Ishikawa (cell line): ENCODE measurements at regions not wholly inside any gene's neighbourhood (a gene's known extent, or its start where the extent isn't known, plus 50 kb on each side); places are given as distances from the start of the nearest gene placed in this dataset.

Source experiments
- CEBPB ChIP-seq: IDR thresholded peaks from 2 replicates; pipeline ENCODE4 v1.6.1; 2012
- CREB1 ChIP-seq: IDR thresholded peaks from 2 replicates; pipeline ENCODE4 v1.6.1; 2012; ENCODE audit warnings: low read depth
- EGR1 ChIP-seq: IDR thresholded peaks from 2 replicates; pipeline ENCODE4 v1.6.1; 2012
- EP300 ChIP-seq: IDR thresholded peaks from 2 replicates; pipeline ENCODE4 v1.6.1; 2012; ENCODE audit warnings: borderline replicate concordance
- FOXM1 ChIP-seq: IDR thresholded peaks from 2 replicates; pipeline ENCODE4 v1.6.1; 2012; ENCODE audit warnings: low read depth, borderline replicate concordance
- NFIC ChIP-seq: IDR thresholded peaks from 2 replicates; pipeline ENCODE4 v1.6.1; 2012
- RAD21 ChIP-seq: IDR thresholded peaks from 2 replicates; pipeline ENCODE4 v1.6.1; 2012; ENCODE audit warnings: low read depth
- TAF1 ChIP-seq: IDR thresholded peaks from 2 replicates; pipeline ENCODE4 v1.6.1; 2012; ENCODE audit warnings: low read depth, mild to moderate bottlenecking
- TCF12 ChIP-seq: IDR thresholded peaks from 2 replicates; pipeline ENCODE4 v1.6.1; 2012; ENCODE audit warnings: low read depth
- TEAD4 ChIP-seq: IDR thresholded peaks from 2 replicates; pipeline ENCODE4 v1.6.1; 2012
- YY1 ChIP-seq: IDR thresholded peaks from 2 replicates; pipeline ENCODE4 v1.6.1; 2012; ENCODE audit warnings: low read depth
- ZBTB7A ChIP-seq: IDR thresholded peaks from 2 replicates; pipeline ENCODE4 v1.6.1; 2012; ENCODE audit warnings: low read depth
- TF ChIP-seq, protein P1 (sequence below): IDR thresholded peaks from 2 replicates; pipeline ENCODE4 v1.6.1; 2012
- TF ChIP-seq, protein P2 (sequence below): IDR thresholded peaks from 2 replicates; pipeline ENCODE4 v1.6.1; 2012
- TF ChIP-seq, protein P3 (sequence below): IDR thresholded peaks from 2 replicates; pipeline ENCODE4 v1.6.1; 2012; ENCODE audit warnings: low read depth, mild to moderate bottlenecking

- TF ChIP-seq CREB1 (no peak), TAF1 (no peak), CEBPB (no peak), ZBTB7A (no peak), TCF12 (no peak), RAD21 (no peak), NFIC (no peak)
- TF ChIP-seq, protein P1, sequence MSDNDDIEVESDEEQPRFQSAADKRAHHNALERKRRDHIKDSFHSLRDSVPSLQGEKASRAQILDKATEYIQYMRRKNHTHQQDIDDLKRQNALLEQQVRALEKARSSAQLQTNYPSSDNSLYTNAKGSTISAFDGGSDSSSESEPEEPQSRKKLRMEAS: no peak
Observed at GRCh38 chr17:34850964-34851363, 110.3 kb downstream of the CCT6B start.

GRCh38 chr17:34850023-34850422, 111.2 kb downstream of the CCT6B start:
- TF ChIP-seq, protein P1: no peak
- TF ChIP-seq ZBTB7A (no peak), TAF1 (no peak), RAD21 (no peak), TCF12 (no peak), TEAD4 (no peak), EGR1 (no peak), YY1 (no peak), NFIC (no peak), FOXM1 (no peak), EP300 (no peak), CEBPB (no peak), CREB1 (no peak)
- TF ChIP-seq, protein P2, sequence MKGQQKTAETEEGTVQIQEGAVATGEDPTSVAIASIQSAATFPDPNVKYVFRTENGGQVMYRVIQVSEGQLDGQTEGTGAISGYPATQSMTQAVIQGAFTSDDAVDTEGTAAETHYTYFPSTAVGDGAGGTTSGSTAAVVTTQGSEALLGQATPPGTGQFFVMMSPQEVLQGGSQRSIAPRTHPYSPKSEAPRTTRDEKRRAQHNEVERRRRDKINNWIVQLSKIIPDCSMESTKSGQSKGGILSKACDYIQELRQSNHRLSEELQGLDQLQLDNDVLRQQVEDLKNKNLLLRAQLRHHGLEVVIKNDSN: no peak
- TF ChIP-seq, protein P3, sequence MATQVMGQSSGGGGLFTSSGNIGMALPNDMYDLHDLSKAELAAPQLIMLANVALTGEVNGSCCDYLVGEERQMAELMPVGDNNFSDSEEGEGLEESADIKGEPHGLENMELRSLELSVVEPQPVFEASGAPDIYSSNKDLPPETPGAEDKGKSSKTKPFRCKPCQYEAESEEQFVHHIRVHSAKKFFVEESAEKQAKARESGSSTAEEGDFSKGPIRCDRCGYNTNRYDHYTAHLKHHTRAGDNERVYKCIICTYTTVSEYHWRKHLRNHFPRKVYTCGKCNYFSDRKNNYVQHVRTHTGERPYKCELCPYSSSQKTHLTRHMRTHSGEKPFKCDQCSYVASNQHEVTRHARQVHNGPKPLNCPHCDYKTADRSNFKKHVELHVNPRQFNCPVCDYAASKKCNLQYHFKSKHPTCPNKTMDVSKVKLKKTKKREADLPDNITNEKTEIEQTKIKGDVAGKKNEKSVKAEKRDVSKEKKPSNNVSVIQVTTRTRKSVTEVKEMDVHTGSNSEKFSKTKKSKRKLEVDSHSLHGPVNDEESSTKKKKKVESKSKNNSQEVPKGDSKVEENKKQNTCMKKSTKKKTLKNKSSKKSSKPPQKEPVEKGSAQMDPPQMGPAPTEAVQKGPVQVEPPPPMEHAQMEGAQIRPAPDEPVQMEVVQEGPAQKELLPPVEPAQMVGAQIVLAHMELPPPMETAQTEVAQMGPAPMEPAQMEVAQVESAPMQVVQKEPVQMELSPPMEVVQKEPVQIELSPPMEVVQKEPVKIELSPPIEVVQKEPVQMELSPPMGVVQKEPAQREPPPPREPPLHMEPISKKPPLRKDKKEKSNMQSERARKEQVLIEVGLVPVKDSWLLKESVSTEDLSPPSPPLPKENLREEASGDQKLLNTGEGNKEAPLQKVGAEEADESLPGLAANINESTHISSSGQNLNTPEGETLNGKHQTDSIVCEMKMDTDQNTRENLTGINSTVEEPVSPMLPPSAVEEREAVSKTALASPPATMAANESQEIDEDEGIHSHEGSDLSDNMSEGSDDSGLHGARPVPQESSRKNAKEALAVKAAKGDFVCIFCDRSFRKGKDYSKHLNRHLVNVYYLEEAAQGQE: no peak

DNA sequence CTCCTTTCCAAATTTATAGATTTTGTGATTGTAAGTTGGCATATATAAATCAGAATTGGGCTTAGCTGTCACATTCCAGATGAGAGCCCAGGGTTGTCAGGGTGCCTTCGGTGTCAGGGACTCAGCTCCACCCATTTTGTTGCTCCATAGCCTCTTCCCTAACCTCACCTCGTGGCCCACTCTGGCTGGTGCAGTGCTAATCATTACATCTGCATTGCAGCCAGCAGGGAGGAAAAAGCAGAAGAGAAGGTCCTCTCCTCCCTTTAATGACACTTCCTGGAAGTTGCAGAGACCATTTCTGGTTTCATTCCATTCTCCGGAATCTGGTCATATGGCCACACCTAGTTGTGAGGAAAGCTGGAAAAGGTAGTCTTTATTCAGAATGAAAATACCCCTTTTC, 113.3 kb downstream of the CCT6B start:
- TF ChIP-seq FOXM1 (no peak), ZBTB7A (no peak), NFIC (no peak), CREB1 (no peak)
- TF ChIP-seq, protein P3: no peak
- TF ChIP-seq, protein P1: no peak

DNA sequence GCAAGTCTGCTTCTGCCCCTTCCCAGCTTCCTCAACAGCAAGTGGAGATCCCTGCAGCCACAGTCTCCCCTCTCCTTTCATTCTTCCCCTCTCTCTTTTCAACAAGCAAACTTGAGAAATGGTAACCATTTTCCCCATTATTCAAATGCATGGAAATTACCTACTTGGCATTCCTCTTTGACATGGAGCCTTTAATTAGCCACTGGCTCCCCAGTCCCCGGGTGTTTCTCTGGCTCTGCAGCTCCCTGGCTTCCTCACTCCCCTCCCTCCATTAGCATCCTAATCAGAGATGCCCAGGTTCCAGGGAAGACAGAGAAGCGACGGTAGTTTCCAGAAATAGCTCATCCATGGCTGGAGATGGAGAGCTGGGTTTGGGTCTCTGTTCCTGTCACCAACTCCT, 116.0 kb downstream of the CCT6B start:
- TF ChIP-seq, protein P3: no peak
- TF ChIP-seq, protein P1: no peak

DNA sequence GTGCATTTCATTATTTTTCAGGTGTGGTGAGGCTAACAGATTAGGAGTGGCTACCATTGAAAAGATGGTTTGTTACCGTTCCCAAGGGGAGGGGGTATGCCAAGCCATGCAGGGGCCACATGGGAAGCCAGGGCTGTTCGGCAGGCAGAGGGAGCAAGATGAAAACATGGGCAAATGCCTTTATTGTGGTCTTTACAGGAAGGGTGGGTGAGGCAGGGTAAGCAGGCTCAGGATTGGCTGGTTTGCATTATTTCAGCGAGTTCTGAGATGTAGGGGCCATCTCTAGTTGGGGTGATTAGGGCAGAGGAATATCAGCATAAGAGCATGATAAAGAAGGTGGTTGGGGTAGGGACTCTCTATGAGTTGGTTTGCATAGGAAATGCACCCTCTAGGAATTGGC, 117.6 kb downstream of the CCT6B start:
- TF ChIP-seq EGR1 (no peak), CREB1 (no peak), ZBTB7A (no peak), TAF1 (no peak), NFIC (no peak), EP300 (no peak), TEAD4 (no peak), TCF12 (no peak), RAD21 (no peak), FOXM1 (no peak), CEBPB (no peak), YY1 (no peak)
- TF ChIP-seq, protein P1: no peak
- TF ChIP-seq, protein P3: no peak
- TF ChIP-seq, protein P2: no peak
